K562 (cell line): ENCODE measurements at regions not wholly inside any gene's neighbourhood (a gene's known extent, or its start where the extent isn't known, plus 50 kb on each side); places are given as distances from the start of the nearest gene placed in this dataset.

Source experiments
- ATAC-seq: fragments of 200-7000 bp; cut with Tn5 transposase; 3 replicates; pipeline ENCODE4 v1.9.1; 2020; ENCODE audit warnings: moderate library complexity
- BruUV-seq: library from RNA; stranded (reverse); fragments of 400-500 nt; replicated peaks from 2 replicates; lab custom pipeline; 2021; lab: Mats Ljungman, UMichigan
- CTCF ChIA-PET: fragments of 300-600 bp; formaldehyde crosslinking; extraction: SDS; loops from one replicate; lab custom pipeline; 2021; ENCODE audit warnings: low intra/inter-chr PET ratio; lab: Yijun Ruan, JAX
- POLR2A ChIA-PET: fragments of 300-600, 350-650 bp; sonication (Branson Sonifier 250); formaldehyde crosslinking; extraction: SDS; loops from one replicate; lab custom pipeline; 2021; ENCODE audit warnings: antibody characterized with exemption, inconsistent platforms; lab: Yijun Ruan, JAX
- DNase-seq, 4 experiments: peaks; one replicate each; pipeline versions ENCODE4 v3.0.0 to v3.0.0-alpha.2; 2011 to 2018; ENCODE audit warnings: low spot score in 3 of 4, mixed read lengths in 3 of 4; ENCODE audit errors: extremely low read depth in 1 of 4
- FAIRE-seq: peaks from 2 replicates; lab custom pipeline; 2011; peaks lifted over from hg19 to GRCh38; lab: Jason Lieb, UNC
- H2AFZ ChIP-seq: 2 replicates; pipeline ENCODE4 v1.6.0; 2011; ENCODE audit warnings: low read depth, low read length, control low read depth, inconsistent platforms
- H3K27ac ChIP-seq: fragments of 200-600 bp; 3 replicates; pipeline ENCODE4 v1.8.0; 2011; ENCODE audit warnings: low read depth, mild to moderate bottlenecking, control low read depth, inconsistent platforms, low read length, moderate library complexity, mixed read lengths; ENCODE audit errors: extremely low read depth
- H3K27me3 ChIP-seq, 2 experiments: fragments of 300-600 bp in 1 of 2; 2 replicates in 1 of 2; 3 replicates in 1 of 2; pipeline versions ENCODE4 v1.6.0 to v1.8.0; 2011; ENCODE audit warnings: inconsistent platforms in 2 of 2, low read length in 2 of 2, mild to moderate bottlenecking in 1 of 2, mixed read lengths in 1 of 2, moderate library complexity in 1 of 2; ENCODE audit not compliant: control insufficient read depth in 2 of 2, insufficient read depth in 2 of 2
- H3K36me3 ChIP-seq: fragments of 300-600 bp; 3 replicates; pipeline ENCODE4 v1.8.0; 2011; ENCODE audit warnings: mild to moderate bottlenecking, low read length, inconsistent platforms; ENCODE audit not compliant: control insufficient read depth, insufficient read depth
- H3K4me1 ChIP-seq, 2 experiments: fragments of 200-600 bp in 1 of 2; replicated peaks in 1 of 2; 2 replicates in 1 of 2; 3 replicates in 1 of 2; pipeline versions ENCODE4 v1.5.1 to v1.8.0; 2011; ENCODE audit warnings: inconsistent platforms in 2 of 2, low read length in 2 of 2, mild to moderate bottlenecking in 1 of 2, mixed read lengths in 1 of 2, moderate library complexity in 1 of 2; ENCODE audit not compliant: control insufficient read depth in 2 of 2, insufficient read depth in 2 of 2
- H3K4me2 ChIP-seq: 2 replicates; pipeline ENCODE4 v1.6.1; 2011; ENCODE audit warnings: low read length, control low read depth, inconsistent platforms, mixed read lengths; ENCODE audit not compliant: insufficient read depth
- H3K4me3 ChIP-seq: fragments of 200-600 bp; sonication (generic), shearing (Covaris generic); 2 replicates; pipeline ENCODE4 v1.5.1; 2016; ENCODE audit warnings: control low read depth, inconsistent platforms
- H3K79me2 ChIP-seq: fragments of 200-600 bp; 3 replicates; pipeline ENCODE4 v1.8.0; 2011; ENCODE audit warnings: low read length, inconsistent platforms; ENCODE audit not compliant: control insufficient read depth, insufficient read depth
- H3K9ac ChIP-seq, 2 experiments: 2 replicates each; pipeline versions ENCODE4 v1.6.0 to v1.6.1; 2011; ENCODE audit warnings: low read depth in 2 of 2, low read length in 2 of 2, control low read depth in 1 of 2, inconsistent platforms in 1 of 2, mild to moderate bottlenecking in 1 of 2, mixed read lengths in 1 of 2; ENCODE audit not compliant: insufficient read depth in 1 of 2
- H3K9me1 ChIP-seq: one replicate; pipeline ENCODE4 v1.6.0; 2011; ENCODE audit warnings: inconsistent platforms, mild to moderate bottlenecking, low read length, moderate library complexity; ENCODE audit not compliant: control insufficient read depth, insufficient read depth
- H3K9me3 ChIP-seq: replicated peaks from 2 replicates; pipeline ENCODE4 v1.5.1; 2011; ENCODE audit warnings: low read depth, low read length, inconsistent platforms; ENCODE audit not compliant: control insufficient read depth, insufficient read depth
- H4K20me1 ChIP-seq: replicated peaks from 2 replicates; pipeline ENCODE4 v1.6.1; 2011; ENCODE audit warnings: low read length, inconsistent platforms, mixed read lengths; ENCODE audit not compliant: control insufficient read depth, insufficient read depth
- HMGXB4 ChIP-seq: sonication (generic); formaldehyde crosslinking; IDR thresholded peaks from 2 replicates; pipeline ENCODE4 v1.8.1; 2023; ENCODE audit warnings: mild to moderate bottlenecking, missing genetic modification reagents
- NFYB ChIP-seq: IDR thresholded peaks from 2 replicates; pipeline ENCODE4 v1.6.1; 2011; ENCODE audit warnings: mild to moderate bottlenecking, moderate library complexity; ENCODE audit not compliant: insufficient read length; ENCODE audit errors: extremely low read depth
- NR2C1 ChIP-seq, 2 experiments: fragments of 450-650 bp; IDR thresholded peaks; 2 replicates each; pipeline ENCODE4 v1.6.1; 2017; ENCODE audit warnings: mild to moderate bottlenecking in 2 of 2, antibody characterized with exemption in 1 of 2, inconsistent platforms in 1 of 2, missing compliant biosample characterization in 1 of 2, missing genetic modification characterization in 1 of 2
- RBFOX2 ChIP-seq: fragments of 200-400 bp; formaldehyde crosslinking; IDR thresholded peaks from 2 replicates; pipeline ENCODE4 v1.6.1; 2017; ENCODE audit warnings: low read depth, mild to moderate bottlenecking, low read length, moderate library complexity
- SREBF1 ChIP-seq: fragments of 150-350 bp; IDR thresholded peaks from 2 replicates; pipeline ENCODE4 v1.6.1; 2014; ENCODE audit warnings: antibody characterized with exemption, low read depth, low read length, borderline replicate concordance
- U2AF1 ChIP-seq: fragments of 200-400 bp; formaldehyde crosslinking; optimal IDR thresholded peaks from 2 replicates; pipeline ENCODE3; 2017; ENCODE audit warnings: mild to moderate bottlenecking, low read depth, low read length, moderate library complexity
- ZNF507 ChIP-seq: conservative IDR thresholded peaks from 2 replicates; pipeline ENCODE4 v1.6.1; 2017; ENCODE audit warnings: missing genetic modification characterization, missing compliant biosample characterization
- ZNF695 ChIP-seq: fragments of 450-650 bp; formaldehyde crosslinking; IDR thresholded peaks from 2 replicates; pipeline ENCODE4 v1.4.0; 2020; ENCODE audit warnings: mild to moderate bottlenecking, moderate library complexity
- WGBS: fragments of 100-300 bp; shearing (Covaris generic); methylation state at CpG from one replicate; pipeline ENCODE4 v1.1.6; 2016; ENCODE audit warnings: low coverage, mixed read lengths; ENCODE audit not compliant: insufficient coverage; ENCODE audit errors: missing lambda C conversion rate; 5-methylcytosine and 5-hydroxymethylcytosine counted together
- in situ Hi-C: fragments of 300-500 bp; cut with MboI; formaldehyde crosslinking; loops from 4 replicates; pipeline ENCODE4 v1.15.0; 2018; ENCODE audit warnings: inconsistent platforms, mixed read lengths
- intact Hi-C: fragments of 100-400 bp; cut with micrococcal nuclease; formaldehyde crosslinking; loops from 2 replicates; pipeline ENCODE4 v1.14.2; 2022
- TF ChIP-seq, protein P1 (sequence below), 2 experiments: fragments of 150-350 bp in 1 of 2; IDR thresholded peaks; 2 replicates each; pipeline ENCODE4 v1.6.1; 2012 to 2016; ENCODE audit warnings: low read depth in 2 of 2, low read length in 2 of 2, mild to moderate bottlenecking in 1 of 2, moderate library complexity in 1 of 2
- TF ChIP-seq, protein P2 (sequence below): fragments of 250-450 bp; sonication (Bioruptor Pico); IDR thresholded peaks from 2 replicates; pipeline ENCODE4 v1.9.0; 2021; ENCODE audit warnings: mild to moderate bottlenecking

- TF ChIP-seq, protein P1, sequence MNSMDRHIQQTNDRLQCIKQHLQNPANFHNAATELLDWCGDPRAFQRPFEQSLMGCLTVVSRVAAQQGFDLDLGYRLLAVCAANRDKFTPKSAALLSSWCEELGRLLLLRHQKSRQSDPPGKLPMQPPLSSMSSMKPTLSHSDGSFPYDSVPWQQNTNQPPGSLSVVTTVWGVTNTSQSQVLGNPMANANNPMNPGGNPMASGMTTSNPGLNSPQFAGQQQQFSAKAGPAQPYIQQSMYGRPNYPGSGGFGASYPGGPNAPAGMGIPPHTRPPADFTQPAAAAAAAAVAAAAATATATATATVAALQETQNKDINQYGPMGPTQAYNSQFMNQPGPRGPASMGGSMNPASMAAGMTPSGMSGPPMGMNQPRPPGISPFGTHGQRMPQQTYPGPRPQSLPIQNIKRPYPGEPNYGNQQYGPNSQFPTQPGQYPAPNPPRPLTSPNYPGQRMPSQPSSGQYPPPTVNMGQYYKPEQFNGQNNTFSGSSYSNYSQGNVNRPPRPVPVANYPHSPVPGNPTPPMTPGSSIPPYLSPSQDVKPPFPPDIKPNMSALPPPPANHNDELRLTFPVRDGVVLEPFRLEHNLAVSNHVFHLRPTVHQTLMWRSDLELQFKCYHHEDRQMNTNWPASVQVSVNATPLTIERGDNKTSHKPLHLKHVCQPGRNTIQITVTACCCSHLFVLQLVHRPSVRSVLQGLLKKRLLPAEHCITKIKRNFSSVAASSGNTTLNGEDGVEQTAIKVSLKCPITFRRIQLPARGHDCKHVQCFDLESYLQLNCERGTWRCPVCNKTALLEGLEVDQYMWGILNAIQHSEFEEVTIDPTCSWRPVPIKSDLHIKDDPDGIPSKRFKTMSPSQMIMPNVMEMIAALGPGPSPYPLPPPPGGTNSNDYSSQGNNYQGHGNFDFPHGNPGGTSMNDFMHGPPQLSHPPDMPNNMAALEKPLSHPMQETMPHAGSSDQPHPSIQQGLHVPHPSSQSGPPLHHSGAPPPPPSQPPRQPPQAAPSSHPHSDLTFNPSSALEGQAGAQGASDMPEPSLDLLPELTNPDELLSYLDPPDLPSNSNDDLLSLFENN (IDR thresholded peaks at IDR 0.05; ENCODE audit: low read depth in 2 of 2, low read length in 2 of 2): no peak
- no peak for TF ChIP-seq SREBF1
Measured at GRCh38 chr11:26243426-26243825, 88.5 kb upstream of the ANO3 start (continued).

DNA sequence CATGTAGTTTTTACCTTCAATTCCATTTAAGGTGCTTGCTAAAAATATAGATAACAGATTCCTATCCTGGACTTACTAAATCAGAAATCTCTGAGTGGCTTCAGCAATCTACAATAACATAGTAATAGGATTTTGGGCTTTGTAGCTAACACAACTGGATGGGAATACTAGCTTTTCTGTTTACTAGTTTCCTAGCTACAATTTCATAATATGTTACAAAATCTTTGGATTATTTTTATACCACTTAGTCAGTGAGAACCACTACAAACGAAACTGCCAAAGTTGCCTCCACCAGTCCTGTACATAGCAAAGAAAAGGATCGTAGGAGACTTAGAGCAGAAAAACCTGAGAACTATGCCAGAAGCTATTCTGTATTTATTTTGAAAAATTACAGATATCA lies 87.7 kb upstream of the ANO3 start:
- in situ Hi-C loops: no loop called here
- no peak overlapping the region for H3K4me3 ChIP-seq
- H4K20me1 ChIP-seq: no peaks in the 10 kb centered on the region
- no peak overlapping the region for H3K4me2 ChIP-seq
- TF ChIP-seq NR2C1 (IDR thresholded peaks at IDR 0.05) (no peak), NR2C1 (tag; IDR thresholded peaks at IDR 0.05) (no peak), RBFOX2 (no peak), NFYB (no peak), ZNF695 (CRISPR knock-in tag) (no peak), HMGXB4 (no peak), U2AF1 (no peak), ZNF507 (no peak)
- TF ChIP-seq, protein P2, sequence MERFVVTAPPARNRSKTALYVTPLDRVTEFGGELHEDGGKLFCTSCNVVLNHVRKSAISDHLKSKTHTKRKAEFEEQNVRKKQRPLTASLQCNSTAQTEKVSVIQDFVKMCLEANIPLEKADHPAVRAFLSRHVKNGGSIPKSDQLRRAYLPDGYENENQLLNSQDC (CRISPR knock-in tag): no peak
- H3K4me1 ChIP-seq: no peaks in the 10 kb centered on the region
- FAIRE-seq: no peak
- H3K36me3 ChIP-seq: no peaks in the 10 kb centered on the region
- intact Hi-C loops: no loop called here
- H2AFZ ChIP-seq: no peak overlapping the region
- no peaks in the 10 kb centered on the region for H3K79me2 ChIP-seq
- H3K27me3 ChIP-seq: no peaks in the 10 kb centered on the region
- no peak overlapping the region for H3K9ac ChIP-seq
- ChIA-PET CTCF (no interaction called here), POLR2A (no interaction called here)
- BruUV-seq: no TSS peak
- H3K27ac ChIP-seq: no peak overlapping the region
- WGBS: 0% methylated on average over 2 of the region's 2 CpGs
- H3K9me3 ChIP-seq: no peaks in the 10 kb centered on the region
- no peak for DNase-seq
- H3K9me1 ChIP-seq: no peaks in the 10 kb centered on the region
- no peak for ATAC-seq
